ENCODE measurements at regions not wholly inside any gene's neighbourhood (a gene's known extent, or its start where the extent isn't known, plus 50 kb on each side); places are given as distances from the start of the nearest gene placed in this dataset.

GRCh38 chr1:216953495-216953894 is 230.3 kb upstream of the ESRRG start:
- no peaks in the 10 kb centered on the region for H3K9me3 ChIP-seq (ENCODE audit: insufficient read depth, low read depth, low read length)
- no peak overlapping the region for H3K4me2 ChIP-seq (ENCODE audit: low read depth, low read length, poor library complexity, severe bottlenecking)

GRCh38 chr1:216952864-216953263 is 229.6 kb upstream of the ESRRG start:
- H3K9ac ChIP-seq (ENCODE audit: low read depth, low read length, poor library complexity, severe bottlenecking), result no peak overlapping the region
- H3K4me1 ChIP-seq (ENCODE audit: insufficient read depth, low read length, poor library complexity, severe bottlenecking), result no peaks in the 10 kb centered on the region
- no peak overlapping the region for H2AFZ ChIP-seq (ENCODE audit: low read length)
- TF ChIP-seq EZH2phosphoT487 (IDR thresholded peaks at IDR 0.05; ENCODE audit: borderline replicate concordance), result no peak
- no peak for TF ChIP-seq CTCF (conservative IDR thresholded peaks at IDR 0.05; ENCODE audit: low read length)
- H4K20me1 ChIP-seq (ENCODE audit: insufficient read depth, low read length, poor library complexity, severe bottlenecking), result no peaks in the 10 kb centered on the region
- H3K4me3 ChIP-seq (ENCODE audit: low read length, poor library complexity, severe bottlenecking), result no peak overlapping the region
- H3K27me3 ChIP-seq (ENCODE audit: insufficient read depth, low read length, poor library complexity, severe bottlenecking), result no peaks in the 10 kb centered on the region
- no peaks in the 10 kb centered on the region for H3K9me2 ChIP-seq (replicated peaks; ENCODE audit: low read depth, low read length)
- no peaks in the 10 kb centered on the region for H3K9me3 ChIP-seq (ENCODE audit: insufficient read depth, low read depth, low read length)
- no peaks in the 10 kb centered on the region for H3F3A ChIP-seq (ENCODE audit: low read depth)
- no peaks in the 10 kb centered on the region for H3K36me3 ChIP-seq (ENCODE audit: insufficient read depth, low read length)
- H3K79me2 ChIP-seq (ENCODE audit: insufficient read depth, low read length), result no peaks in the 10 kb centered on the region
- no peak overlapping the region for H3K4me2 ChIP-seq (ENCODE audit: low read depth, low read length, poor library complexity, severe bottlenecking)

More at GRCh38 chr1:216953495-216953894, 230.3 kb upstream of the ESRRG start:
- no peak overlapping the region for H2AFZ ChIP-seq (ENCODE audit: low read length)
- no peaks in the 10 kb centered on the region for H3K27me3 ChIP-seq (ENCODE audit: insufficient read depth, low read length, poor library complexity, severe bottlenecking)
- no peak overlapping the region for H3K9ac ChIP-seq (ENCODE audit: low read depth, low read length, poor library complexity, severe bottlenecking)
- H3K4me3 ChIP-seq (ENCODE audit: low read length, poor library complexity, severe bottlenecking), result no peak overlapping the region
- no peaks in the 10 kb centered on the region for H3K36me3 ChIP-seq (ENCODE audit: insufficient read depth, low read length)
- no peaks in the 10 kb centered on the region for H3K4me1 ChIP-seq (ENCODE audit: insufficient read depth, low read length, poor library complexity, severe bottlenecking)
- no peaks in the 10 kb centered on the region for H4K20me1 ChIP-seq (ENCODE audit: insufficient read depth, low read length, poor library complexity, severe bottlenecking)
- no peak for TF ChIP-seq EZH2phosphoT487 (IDR thresholded peaks at IDR 0.05; ENCODE audit: borderline replicate concordance)
- no peak for TF ChIP-seq CTCF (conservative IDR thresholded peaks at IDR 0.05; ENCODE audit: low read length)
- no peaks in the 10 kb centered on the region for H3K79me2 ChIP-seq (ENCODE audit: insufficient read depth, low read length)
- no peaks in the 10 kb centered on the region for H3K9me2 ChIP-seq (replicated peaks; ENCODE audit: low read depth, low read length)
- H3F3A ChIP-seq (ENCODE audit: low read depth), result no peaks in the 10 kb centered on the region

DNA sequence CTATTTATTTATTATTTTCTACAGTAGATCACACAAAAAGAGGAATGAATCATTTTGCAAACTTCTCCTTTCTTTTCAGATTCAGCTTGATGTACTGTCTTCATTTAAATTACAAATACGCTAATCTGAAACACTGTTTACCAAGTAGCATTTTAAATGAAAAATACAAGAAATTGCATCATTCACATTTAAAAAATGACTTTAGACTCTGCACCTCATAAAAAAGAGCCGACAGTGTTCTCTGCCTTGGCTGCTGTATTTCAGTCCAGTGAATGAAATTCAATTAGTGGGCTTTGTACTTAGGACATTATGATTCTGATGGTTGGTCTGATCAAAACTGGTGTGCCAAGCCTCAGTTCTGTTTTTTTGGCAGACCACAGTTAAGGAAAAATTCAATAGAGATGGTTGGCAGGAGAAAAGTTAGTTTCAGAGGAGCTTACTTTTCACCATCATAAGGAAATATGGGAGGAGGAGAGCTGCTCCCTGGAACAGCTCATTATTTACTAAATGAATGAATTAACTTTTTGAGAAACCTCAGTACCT is 222.4 kb upstream of the ESRRG start:
- no peaks in the 10 kb centered on the region for H4K20me1 ChIP-seq (ENCODE audit: insufficient read depth, low read length, poor library complexity, severe bottlenecking)
- no peaks in the 10 kb centered on the region for H3K9me2 ChIP-seq (replicated peaks; ENCODE audit: low read depth, low read length)
- TF ChIP-seq EZH2phosphoT487 (IDR thresholded peaks at IDR 0.05; ENCODE audit: borderline replicate concordance) (no peak), CTCF (conservative IDR thresholded peaks at IDR 0.05; ENCODE audit: low read length) (no peak)
- no peaks in the 10 kb centered on the region for H3K36me3 ChIP-seq (ENCODE audit: insufficient read depth, low read length)
- no peak overlapping the region for H3K4me2 ChIP-seq (ENCODE audit: low read depth, low read length, poor library complexity, severe bottlenecking)
- no peaks in the 10 kb centered on the region for H3K79me2 ChIP-seq (ENCODE audit: insufficient read depth, low read length)
- H3K9ac ChIP-seq (ENCODE audit: low read depth, low read length, poor library complexity, severe bottlenecking), result no peak overlapping the region
- H3K4me1 ChIP-seq (ENCODE audit: insufficient read depth, low read length, poor library complexity, severe bottlenecking), result no peaks in the 10 kb centered on the region
- H3K4me3 ChIP-seq (ENCODE audit: low read length, poor library complexity, severe bottlenecking), result no peak overlapping the region
- no peak overlapping the region for H2AFZ ChIP-seq (ENCODE audit: low read length)
- H3K27me3 ChIP-seq (ENCODE audit: insufficient read depth, low read length, poor library complexity, severe bottlenecking), result no peaks in the 10 kb centered on the region
- no peaks in the 10 kb centered on the region for H3F3A ChIP-seq (ENCODE audit: low read depth)
- H3K9me3 ChIP-seq (ENCODE audit: insufficient read depth, low read depth, low read length), result no peaks in the 10 kb centered on the region

Data from Loucy (cell line).